CD14-positive monocyte (primary cell): ENCODE measurements at regions not wholly inside any gene's neighbourhood (a gene's known extent, or its start where the extent isn't known, plus 50 kb on each side); places are given as distances from the start of the nearest gene placed in this dataset.

Source experiments
- DNase-seq, 3 donors: peaks; one replicate each; pipeline ENCODE4 v3.0.0-alpha.2; 2011 to 2022
- H2AFZ ChIP-seq: 2 replicates; pipeline ENCODE4 v1.6.0; 2012; ENCODE audit warnings: mild to moderate bottlenecking, low read depth, low read length, inconsistent platforms; ENCODE audit not compliant: insufficient read depth, poor library complexity, severe bottlenecking
- H3K27ac ChIP-seq, 2 donors: 1 replicate in 1 of 2; 2 replicates in 1 of 2; pipeline ENCODE4 v1.5.1; 2012 to 2013; ENCODE audit warnings: low read length in 2 of 2, control low read depth in 1 of 2, inconsistent platforms in 1 of 2, low read depth in 1 of 2, mild to moderate bottlenecking in 1 of 2
- H3K27me3 ChIP-seq, 2 donors: one replicate each; pipeline versions ENCODE4 v1.6.0 to v1.6.1; 2011 to 2013; ENCODE audit warnings: low read length in 2 of 2; ENCODE audit not compliant: control insufficient read depth in 2 of 2, insufficient read depth in 2 of 2
- H3K36me3 ChIP-seq, 2 donors: replicated peaks in 1 of 2; 1 replicate in 1 of 2; 2 replicates in 1 of 2; pipeline versions ENCODE4 v1.5.1 to v1.6.1; 2012 to 2013; ENCODE audit warnings: low read length in 2 of 2, control low read depth in 1 of 2, inconsistent platforms in 1 of 2, mild to moderate bottlenecking in 1 of 2; ENCODE audit not compliant: insufficient read depth in 2 of 2, control insufficient read depth in 1 of 2
- H3K4me1 ChIP-seq, 2 donors: 1 replicate in 1 of 2; 2 replicates in 1 of 2; pipeline versions ENCODE4 v1.5.1 to v1.6.1; 2012 to 2013; ENCODE audit warnings: low read length in 2 of 2, control low read depth in 1 of 2, inconsistent platforms in 1 of 2, mild to moderate bottlenecking in 1 of 2, moderate library complexity in 1 of 2; ENCODE audit not compliant: insufficient read depth in 2 of 2, control insufficient read depth in 1 of 2
- H3K4me2 ChIP-seq: replicated peaks from 2 replicates; pipeline ENCODE3; 2012; ENCODE audit warnings: low read length, moderate library complexity, mild to moderate bottlenecking; ENCODE audit not compliant: poor library complexity, severe bottlenecking; ENCODE audit errors: extremely low read depth
- H3K4me3 ChIP-seq, 3 experiments: fragments of 200-600 bp in 1 of 3; sonication (generic) in 1 of 3; replicated peaks in 1 of 3; 1 replicate in 2 of 3; 2 replicates in 1 of 3; pipeline ENCODE4 v1.5.1; 2011 to 2013; ENCODE audit warnings: low read length in 3 of 3, mild to moderate bottlenecking in 3 of 3, control low read depth in 2 of 3, low read depth in 2 of 3, inconsistent platforms in 1 of 3, moderate library complexity in 1 of 3
- H3K79me2 ChIP-seq: 2 replicates; pipeline ENCODE4 v1.6.0; 2012; ENCODE audit warnings: mild to moderate bottlenecking, control low read depth, inconsistent platforms, low read length, moderate library complexity; ENCODE audit not compliant: insufficient read depth
- H3K9ac ChIP-seq: 2 replicates; pipeline ENCODE4 v1.6.0; 2017; ENCODE audit warnings: low read length, mild to moderate bottlenecking; ENCODE audit not compliant: insufficient read depth, poor library complexity, severe bottlenecking
- H3K9me3 ChIP-seq, 2 donors: replicated peaks in 1 of 2; 1 replicate in 1 of 2; 2 replicates in 1 of 2; pipeline versions ENCODE4 v1.5.1 to v1.6.1; 2012 to 2013; ENCODE audit warnings: low read length in 2 of 2, control low read depth in 1 of 2; ENCODE audit not compliant: control insufficient read depth in 1 of 2, insufficient read depth in 1 of 2
- H4K20me1 ChIP-seq: 2 replicates; pipeline ENCODE4 v1.6.0; 2012; ENCODE audit warnings: mild to moderate bottlenecking, low read length, control low read depth, moderate library complexity; ENCODE audit not compliant: insufficient read depth
- H3K27ac Mint-ChIP-seq, 7 donors: one replicate each; pipeline ENCODE4 v1.8.0; 2020; ENCODE audit warnings: mild to moderate bottlenecking in 7 of 7, mixed read lengths in 7 of 7, moderate library complexity in 6 of 7, inconsistent platforms in 2 of 7
- H3K27me3 Mint-ChIP-seq, 3 donors: one replicate each; pipeline ENCODE4 v1.8.0; 2021 to 2022; ENCODE audit warnings: low read depth in 3 of 3, mild to moderate bottlenecking in 3 of 3, mixed read lengths in 3 of 3, moderate library complexity in 3 of 3, inconsistent platforms in 1 of 3
- H3K36me3 Mint-ChIP-seq, 2 donors: one replicate each; pipeline ENCODE4 v1.8.0; 2020; ENCODE audit warnings: mixed read lengths in 2 of 2, inconsistent platforms in 1 of 2, mild to moderate bottlenecking in 1 of 2
- H3K4me1 Mint-ChIP-seq: one replicate; pipeline ENCODE4 v1.8.0; 2020; ENCODE audit warnings: mild to moderate bottlenecking, mixed read lengths
- H3K4me3 Mint-ChIP-seq, 2 donors: one replicate each; pipeline ENCODE4 v1.8.0; 2020; ENCODE audit warnings: mild to moderate bottlenecking in 2 of 2, mixed read lengths in 2 of 2, moderate library complexity in 1 of 2
- H3K9me3 Mint-ChIP-seq, 7 donors: one replicate each; pipeline ENCODE4 v1.8.0; 2020 to 2022; ENCODE audit warnings: mixed read lengths in 7 of 7, mild to moderate bottlenecking in 6 of 7, moderate library complexity in 6 of 7, inconsistent platforms in 2 of 7
- WGBS: methylation state at CpG from one replicate; pipeline ENCODE4 v1.1.5; 2013; ENCODE audit warnings: missing lambda C conversion rate; ENCODE audit not compliant: insufficient coverage; 5-methylcytosine and 5-hydroxymethylcytosine counted together
- intact Hi-C, 2 donors: fragments of 100-400 bp; cut with micrococcal nuclease; formaldehyde crosslinking; loops; one replicate each; pipeline versions ENCODE4 v1.15.0 to v1.15.1; 2023
- TF ChIP-seq, protein P1 (sequence below): fragments of 200-600 bp; IDR thresholded peaks from one replicate; pipeline ENCODE4 v1.8.0; 2022; ENCODE audit warnings: antibody characterized with exemption, mild to moderate bottlenecking

DNA sequence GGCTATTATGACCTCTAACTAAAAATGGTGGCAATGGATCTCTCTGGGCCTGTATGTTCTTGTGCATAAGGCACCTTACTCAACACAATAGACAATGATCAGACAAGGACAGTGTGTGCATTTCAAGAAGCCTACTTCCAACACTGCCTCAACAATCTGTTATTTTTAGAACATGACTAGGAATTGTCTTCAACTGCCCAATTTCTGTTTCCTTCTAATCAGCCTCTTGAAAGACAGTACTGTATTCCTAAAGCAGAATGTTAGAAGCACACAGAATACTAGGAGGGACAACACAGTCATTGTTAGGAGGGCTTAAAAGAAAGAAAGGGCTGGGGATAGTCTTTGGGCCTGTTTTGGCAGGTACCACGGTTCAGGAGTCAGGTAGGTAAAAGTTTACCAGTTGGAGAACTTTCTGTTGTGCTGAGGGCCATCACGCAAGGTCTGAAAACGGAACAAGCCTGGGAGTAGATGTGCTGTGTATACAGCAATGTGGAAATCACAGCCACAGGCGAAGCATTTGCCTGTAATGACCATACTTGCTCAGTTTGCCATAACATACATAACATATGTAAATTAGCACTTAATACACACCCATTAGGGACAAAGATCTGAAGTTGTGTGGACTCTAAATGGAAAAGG, 100.8 kb upstream of the ATXN3L start:
- no peaks in the 10 kb centered on the region for H3K4me1 ChIP-seq
- H3K79me2 ChIP-seq = no peaks in the 10 kb centered on the region
- WGBS = 71% methylated on average over 1 of the region's 4 CpGs
- Mint-ChIP-seq H3K4me3 (no peak overlapping the region), H3K27me3 (peaks cover 0 to 26% (median 0%) of the 10 kb centered on the region in 3 donors), H3K4me1 (no peaks in the 10 kb centered on the region), H3K36me3 (no peaks in the 10 kb centered on the region), H3K9me3 (peaks cover 0 to 7% (median 4%) of the 10 kb centered on the region in 7 donors), H3K27ac (no peak overlapping the region)
- intact Hi-C loops = no loop called here
- no peak overlapping the region for H3K27ac ChIP-seq
- TF ChIP-seq, protein P1, sequence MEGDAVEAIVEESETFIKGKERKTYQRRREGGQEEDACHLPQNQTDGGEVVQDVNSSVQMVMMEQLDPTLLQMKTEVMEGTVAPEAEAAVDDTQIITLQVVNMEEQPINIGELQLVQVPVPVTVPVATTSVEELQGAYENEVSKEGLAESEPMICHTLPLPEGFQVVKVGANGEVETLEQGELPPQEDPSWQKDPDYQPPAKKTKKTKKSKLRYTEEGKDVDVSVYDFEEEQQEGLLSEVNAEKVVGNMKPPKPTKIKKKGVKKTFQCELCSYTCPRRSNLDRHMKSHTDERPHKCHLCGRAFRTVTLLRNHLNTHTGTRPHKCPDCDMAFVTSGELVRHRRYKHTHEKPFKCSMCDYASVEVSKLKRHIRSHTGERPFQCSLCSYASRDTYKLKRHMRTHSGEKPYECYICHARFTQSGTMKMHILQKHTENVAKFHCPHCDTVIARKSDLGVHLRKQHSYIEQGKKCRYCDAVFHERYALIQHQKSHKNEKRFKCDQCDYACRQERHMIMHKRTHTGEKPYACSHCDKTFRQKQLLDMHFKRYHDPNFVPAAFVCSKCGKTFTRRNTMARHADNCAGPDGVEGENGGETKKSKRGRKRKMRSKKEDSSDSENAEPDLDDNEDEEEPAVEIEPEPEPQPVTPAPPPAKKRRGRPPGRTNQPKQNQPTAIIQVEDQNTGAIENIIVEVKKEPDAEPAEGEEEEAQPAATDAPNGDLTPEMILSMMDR = no peak
- no peak overlapping the region for H2AFZ ChIP-seq
- H3K36me3 ChIP-seq = no peaks in the 10 kb centered on the region
- no peak overlapping the region for H3K9ac ChIP-seq
- H4K20me1 ChIP-seq = no peaks in the 10 kb centered on the region
- H3K9me3 ChIP-seq = no peaks in the 10 kb centered on the region
- H3K4me2 ChIP-seq = no peak overlapping the region
- no peak for DNase-seq
- H3K27me3 ChIP-seq = peaks cover 0 to 6% of the 10 kb centered on the region in 2 donors
- no peak overlapping the region for H3K4me3 ChIP-seq

DNA sequence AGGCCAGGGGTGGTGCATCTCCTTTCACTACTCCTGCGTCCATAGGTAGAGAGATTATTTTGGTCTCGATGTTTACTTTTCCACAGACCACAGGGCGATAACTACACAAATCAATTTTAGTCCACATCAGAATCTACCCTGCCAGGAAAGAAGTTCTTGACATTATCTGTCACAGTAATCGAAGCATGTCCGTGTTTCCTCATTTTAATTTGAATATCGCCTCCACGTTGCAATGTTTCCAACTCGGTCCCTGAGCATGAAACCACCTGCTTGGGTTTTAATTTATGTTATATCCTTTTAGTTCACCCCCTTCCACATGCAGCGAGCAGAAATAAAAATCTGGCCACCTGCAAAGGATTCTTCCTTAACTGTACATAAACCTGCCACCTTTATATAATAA, 100.1 kb upstream of the ATXN3L start:
- Mint-ChIP-seq H3K27me3 (peaks cover 0 to 24% (median 0%) of the 10 kb centered on the region in 3 donors), H3K4me1 (no peaks in the 10 kb centered on the region), H3K9me3 (peaks cover 0 to 4% (median 2%) of the 10 kb centered on the region in 7 donors), H3K4me3 (no peak overlapping the region), H3K36me3 (no peaks in the 10 kb centered on the region), H3K27ac (no peak overlapping the region)
- Histone ChIP-seq H3K36me3 (no peaks in the 10 kb centered on the region), H3K27me3 (peaks cover 0 to 8% of the 10 kb centered on the region in 2 donors), H3K27ac (no peak overlapping the region), H3K4me3 (no peak overlapping the region), H2AFZ (no peak overlapping the region), H3K9me3 (no peaks in the 10 kb centered on the region), H3K79me2 (no peaks in the 10 kb centered on the region), H3K4me2 (no peak overlapping the region), H3K4me1 (no peaks in the 10 kb centered on the region), H3K9ac (no peak overlapping the region), H4K20me1 (no peaks in the 10 kb centered on the region)
- intact Hi-C loops = no loop called here
- no peak for DNase-seq
- no CpG with 5 or more reads among the region's 9 CpGs for WGBS
- TF ChIP-seq, protein P1 = no peak
